HCT116 (cell line): ENCODE measurements at regions not wholly inside any gene's neighbourhood (a gene's known extent, or its start where the extent isn't known, plus 50 kb on each side); places are given as distances from the start of the nearest gene placed in this dataset.

ENCODE experiments used
- ATAC-seq: fragments of 200-7000 bp; cut with Tn5 transposase; 2 replicates; pipeline ENCODE4 v1.9.1; 2020; ENCODE audit warnings: mild to moderate bottlenecking, moderate library complexity
- BruUV-seq: library from RNA; stranded (reverse); fragments of 400-500 nt; replicated peaks from 2 replicates; lab custom pipeline; 2021; lab: Mats Ljungman, UMichigan
- CTCF ChIA-PET: fragments of 300-600 bp; sonication (Branson Sonifier 250); formaldehyde crosslinking; loops from one replicate; lab custom pipeline; 2021; ENCODE audit warnings: antibody characterized with exemption; lab: Charles Lee
- POLR2A ChIA-PET: fragments of 300-600, 350-600 bp; sonication (Branson Sonifier 250); formaldehyde crosslinking; loops from one replicate; lab custom pipeline; 2021; ENCODE audit warnings: antibody characterized with exemption; lab: Charles Lee
- RAD21 ChIA-PET, 2 experiments: fragments of 300-600 bp; sonication (Branson Sonifier 250); formaldehyde crosslinking; loops; one replicate each; lab custom pipeline; 2023; ENCODE audit warnings: low total read pairs in 2 of 2; ENCODE audit not compliant: uncharacterized antibody in 2 of 2, unreplicated experiment in 2 of 2, low non-redundant PET in 1 of 2; lab: Charles Lee
- DNase-seq: peaks from one replicate; pipeline ENCODE4 v3.0.0-alpha.2; 2010; ENCODE audit warnings: low read depth, low spot score
- H2AFZ ChIP-seq: fragments of 200-600 bp; shearing (Covaris generic), sonication (generic); 2 replicates; pipeline ENCODE4 v1.6.1; 2017; ENCODE audit warnings: low read depth, mixed run types, mixed read lengths, antibody characterized with exemption, low read length; ENCODE audit not compliant: poor library complexity, severe bottlenecking
- H3K27ac ChIP-seq: 2 replicates; pipeline ENCODE4 v1.5.1; 2012; ENCODE audit warnings: low read depth, low read length
- H3K27me3 ChIP-seq: fragments of 200-600 bp; sonication (generic); 2 replicates; pipeline ENCODE4 v1.6.1; 2016; ENCODE audit warnings: mixed run types, low read length, mixed read lengths; ENCODE audit not compliant: insufficient read depth
- H3K36me3 ChIP-seq, 2 experiments: fragments of 200-500 bp in 1 of 2; fragments of 200-600 bp in 1 of 2; sonication (Bioruptor generic) in 1 of 2; sonication (generic) in 1 of 2; 2 replicates each; pipeline versions ENCODE4 v1.5.1 to v1.6.1; 2014 to 2016; ENCODE audit warnings: low read length in 2 of 2, inconsistent platforms in 1 of 2, mixed read lengths in 1 of 2, mixed run types in 1 of 2; ENCODE audit not compliant: insufficient read depth in 2 of 2, control insufficient read depth in 1 of 2
- H3K4me1 ChIP-seq, 2 experiments: fragments of 200-600 bp in 1 of 2; sonication (generic) in 1 of 2; 2 replicates each; pipeline versions ENCODE4 v1.5.1 to v1.6.1; 2012 to 2017; ENCODE audit warnings: low read length in 2 of 2, inconsistent platforms in 1 of 2, mild to moderate bottlenecking in 1 of 2, mixed read lengths in 1 of 2, mixed run types in 1 of 2, moderate library complexity in 1 of 2; ENCODE audit not compliant: insufficient read depth in 2 of 2, control insufficient read depth in 1 of 2
- H3K4me2 ChIP-seq: fragments of 200-600 bp; sonication (generic); 2 replicates; pipeline ENCODE4 v1.6.1; 2017; ENCODE audit warnings: mixed run types, low read length, mixed read lengths
- H3K4me3 ChIP-seq, 2 experiments: fragments of 200-600 bp in 1 of 2; sonication (generic) in 1 of 2; replicated peaks in 1 of 2; 2 replicates each; pipeline ENCODE4 v1.5.1; 2011 to 2016; ENCODE audit warnings: low read length in 2 of 2, control low read depth in 1 of 2, low read depth in 1 of 2, mild to moderate bottlenecking in 1 of 2, mixed read lengths in 1 of 2, mixed run types in 1 of 2
- H3K79me2 ChIP-seq: fragments of 200-600 bp; sonication (generic); 2 replicates; pipeline ENCODE4 v1.6.1; 2017; ENCODE audit warnings: mild to moderate bottlenecking, mixed run types, low read length, moderate library complexity, mixed read lengths; ENCODE audit not compliant: insufficient read depth
- H3K9ac ChIP-seq: fragments of 200-600 bp; sonication (generic); 2 replicates; pipeline ENCODE4 v1.6.1; 2016; ENCODE audit warnings: low read length, mixed read lengths
- H3K9me2 ChIP-seq: fragments of 200-600 bp; sonication (generic), shearing (Covaris generic); 2 replicates; pipeline ENCODE4 v1.6.1; 2017; ENCODE audit warnings: mixed run types, mild to moderate bottlenecking, moderate library complexity; ENCODE audit not compliant: insufficient read depth
- H3K9me3 ChIP-seq, 2 experiments: fragments of 200-500 bp in 1 of 2; fragments of 200-600 bp in 1 of 2; sonication (Bioruptor generic) in 1 of 2; sonication (generic) in 1 of 2; 2 replicates each; pipeline ENCODE4 v1.6.1; 2014 to 2017; ENCODE audit warnings: low read length in 2 of 2, mixed read lengths in 2 of 2, inconsistent platforms in 1 of 2, low read depth in 1 of 2, mild to moderate bottlenecking in 1 of 2, mixed run types in 1 of 2, moderate library complexity in 1 of 2; ENCODE audit not compliant: control insufficient read depth in 1 of 2, insufficient read depth in 1 of 2
- H4K20me1 ChIP-seq: fragments of 200-600 bp; sonication (generic), shearing (Covaris generic); 2 replicates; pipeline ENCODE4 v1.6.1; 2017; ENCODE audit warnings: mixed run types, mild to moderate bottlenecking, moderate library complexity; ENCODE audit not compliant: insufficient read depth
- ATF3 ChIP-seq: IDR thresholded peaks from 2 replicates; pipeline ENCODE4 v1.6.1; 2012
- CBX3 ChIP-seq: IDR thresholded peaks from 2 replicates; pipeline ENCODE4 v1.6.1; 2012; ENCODE audit warnings: low read depth
- CTCF ChIP-seq, 3 experiments: fragments of 200-600 bp in 1 of 3; sonication (generic) in 1 of 3; IDR thresholded peaks in 2 of 3; conservative IDR thresholded peaks in 1 of 3; 2 replicates each; pipeline ENCODE4 v1.5.1; 2012 to 2017; ENCODE audit warnings: low read depth in 2 of 3, low read length in 2 of 3, antibody characterized with exemption in 1 of 3, borderline replicate concordance in 1 of 3, control low read depth in 1 of 3, mild to moderate bottlenecking in 1 of 3, mixed read lengths in 1 of 3, mixed run types in 1 of 3, moderate library complexity in 1 of 3; ENCODE audit not compliant: insufficient read depth in 1 of 3
- EGR1 ChIP-seq: IDR thresholded peaks from 2 replicates; pipeline ENCODE4 v1.6.1; 2012; ENCODE audit warnings: low read depth
- ELF1 ChIP-seq: IDR thresholded peaks from 2 replicates; pipeline ENCODE4 v1.6.1; 2012; ENCODE audit warnings: low read depth, borderline replicate concordance
- EZH2 ChIP-seq: fragments of 200-600 bp; sonication (generic); IDR thresholded peaks from 2 replicates; pipeline ENCODE4 v1.6.1; 2017; ENCODE audit warnings: antibody characterized with exemption, mixed run types
- FOSL1 ChIP-seq: IDR thresholded peaks from 2 replicates; pipeline ENCODE4 v1.6.1; 2012; ENCODE audit warnings: low read depth
- JUND ChIP-seq: IDR thresholded peaks from 2 replicates; pipeline ENCODE4 v1.6.1; 2012
- MAX ChIP-seq: IDR thresholded peaks from 2 replicates; pipeline ENCODE4 v1.6.1; 2012
- POLR2A ChIP-seq: IDR thresholded peaks from 2 replicates; pipeline ENCODE4 v1.7.0; 2011; ENCODE audit warnings: borderline replicate concordance; ENCODE audit not compliant: insufficient read depth, insufficient read length; ENCODE audit errors: extremely low read depth
- POLR2AphosphoS5 ChIP-seq: IDR thresholded peaks from 2 replicates; pipeline ENCODE4 v1.6.1; 2011; ENCODE audit warnings: mild to moderate bottlenecking, low read depth, low read length, moderate library complexity
- RAD21 ChIP-seq: IDR thresholded peaks from 2 replicates; pipeline ENCODE4 v1.6.1; 2012; ENCODE audit warnings: low read depth, mild to moderate bottlenecking
- REST ChIP-seq: IDR thresholded peaks from 2 replicates; pipeline ENCODE4 v1.6.1; 2012; ENCODE audit warnings: low read depth
- SIN3A ChIP-seq: IDR thresholded peaks from 2 replicates; pipeline ENCODE4 v1.6.1; 2012; ENCODE audit warnings: low read depth
- SP1 ChIP-seq: IDR thresholded peaks from 2 replicates; pipeline ENCODE4 v1.6.1; 2012; ENCODE audit warnings: low read depth
- SRF ChIP-seq: IDR thresholded peaks from 2 replicates; pipeline ENCODE4 v1.6.1; 2012; ENCODE audit warnings: low read depth
- TCF7L2 ChIP-seq: IDR thresholded peaks from 2 replicates; pipeline ENCODE4 v1.7.0; 2011; ENCODE audit warnings: borderline replicate concordance, inconsistent platforms; ENCODE audit not compliant: insufficient read depth, insufficient read length; ENCODE audit errors: extremely low read depth
- YY1 ChIP-seq: IDR thresholded peaks from 2 replicates; pipeline ENCODE4 v1.6.1; 2011; ENCODE audit warnings: low read length, low read depth, moderate library complexity, mild to moderate bottlenecking; ENCODE audit not compliant: insufficient replicate concordance; ENCODE audit errors: extremely low read depth
- ZBTB33 ChIP-seq: IDR thresholded peaks from 2 replicates; pipeline ENCODE4 v1.6.1; 2011; ENCODE audit warnings: mild to moderate bottlenecking, low read length, moderate library complexity; ENCODE audit not compliant: insufficient replicate concordance; ENCODE audit errors: extremely low read depth
- intact Hi-C: fragments of 100-400 bp; cut with micrococcal nuclease; formaldehyde crosslinking; loops from 2 replicates; pipeline ENCODE4 v1.10.0; 2022

GRCh38 chr1:99560207-99561040 lies 85.5 kb upstream of the PALMD start:
- ChIA-PET CTCF (no interaction called here), POLR2A (no interaction called here), RAD21 (no interaction called here)
- Histone ChIP-seq H3K4me2 (no peak overlapping the region), H3K4me3 (no peak overlapping the region), H3K27me3 (no peaks in the 10 kb centered on the region), H3K9me3 (no peaks in the 10 kb centered on the region), H3K4me1 (no peaks in the 10 kb centered on the region), H2AFZ (no peak overlapping the region), H3K36me3 (no peaks in the 10 kb centered on the region), H3K9me2 (no peaks in the 10 kb centered on the region), H3K27ac (no peak overlapping the region), H3K79me2 (no peaks in the 10 kb centered on the region), H3K9ac (no peak overlapping the region), H4K20me1 (no peaks in the 10 kb centered on the region)
- DNase-seq: no peak
- no peak for ATAC-seq
- BruUV-seq: no TSS peak
- TF ChIP-seq CTCF (IDR thresholded peaks at IDR 0.05 in 2 of 3, conservative IDR thresholded peaks at IDR 0.05 in 1 of 3; ENCODE audit: borderline replicate concordance in 1 of 3, insufficient read depth in 1 of 3, low read depth in 2 of 3, low read length in 2 of 3) (no peak), MAX (no peak), CBX3 (no peak), POLR2A (no peak), EGR1 (no peak), ZBTB33 (no peak), ELF1 (no peak), SRF (no peak), POLR2AphosphoS5 (no peak), SIN3A (no peak), SP1 (no peak), FOSL1 (no peak), REST (no peak), ATF3 (no peak), RAD21 (no peak), JUND (no peak), EZH2 (no peak), YY1 (no peak), TCF7L2 (no peak)
- intact Hi-C loops: no loop called here
